Upper lobe of left lung (tissue), 6 donors: ENCODE measurements at regions not wholly inside any gene's neighbourhood (a gene's known extent, or its start where the extent isn't known, plus 50 kb on each side); places are given as distances from the start of the nearest gene placed in this dataset.

ENCODE experiments used
- ATAC-seq, 2 donors: fragments of 200-7000 bp; cut with Tn5 transposase; one replicate each; pipeline ENCODE4 v1.9.1; 2022; ENCODE audit warnings: mild to moderate bottlenecking in 2 of 2, moderate library complexity in 2 of 2; ENCODE audit not compliant: low FRiP score in 2 of 2
- DNase-seq, 2 donors: peaks; one replicate each; pipeline ENCODE4 v3.0.0-alpha.2; 2019 to 2020
- H3K27ac ChIP-seq, 4 donors: fragments of 200-600 bp; sonication (generic); one replicate each; pipeline ENCODE4 v1.5.1; 2016 to 2019
- H3K27me3 ChIP-seq, 4 donors: fragments of 200-600 bp; sonication (generic); one replicate each; pipeline ENCODE4 v1.5.1; 2017 to 2019
- H3K36me3 ChIP-seq, 4 donors: fragments of 200-600 bp; sonication (generic); one replicate each; pipeline ENCODE4 v1.5.1; 2016 to 2019
- H3K4me1 ChIP-seq, 4 donors: fragments of 200-600 bp; sonication (generic); one replicate each; pipeline ENCODE4 v1.5.1; 2018 to 2019
- H3K4me3 ChIP-seq, 4 donors: fragments of 200-600 bp; sonication (generic); one replicate each; pipeline ENCODE4 v1.5.1; 2017 to 2019; ENCODE audit warnings: mild to moderate bottlenecking in 2 of 4, moderate library complexity in 1 of 4
- H3K9me3 ChIP-seq, 4 donors: fragments of 200-600 bp; sonication (generic); one replicate each; pipeline ENCODE4 v1.5.1; 2018 to 2019
- CTCF ChIP-seq, 6 experiments: fragments of 450-650 bp in 4 of 6; fragments of 200-600 bp in 2 of 6; sonication (generic) in 2 of 6; IDR thresholded peaks; one replicate each; pipeline ENCODE4 v1.5.1; 2016 to 2019; ENCODE audit warnings: antibody characterized with exemption in 6 of 6
- EP300 ChIP-seq, 4 donors: sonication (generic); formaldehyde crosslinking; IDR thresholded peaks; one replicate each; pipeline ENCODE4 v1.5.1; 2017; ENCODE audit warnings: antibody characterized with exemption in 4 of 4, control low read depth in 2 of 4
- POLR2A ChIP-seq, 4 donors: fragments of 450-650 bp; IDR thresholded peaks; one replicate each; pipeline ENCODE4 v1.5.1; 2016 to 2017; ENCODE audit warnings: antibody characterized with exemption in 4 of 4, mild to moderate bottlenecking in 2 of 4
- POLR2AphosphoS5 ChIP-seq, 2 donors: sonication (generic); formaldehyde crosslinking; IDR thresholded peaks; one replicate each; pipeline ENCODE4 v1.5.1; 2017; ENCODE audit warnings: antibody characterized with exemption in 2 of 2
- WGBS, 2 donors: methylation state at CpG; one replicate each; pipeline ENCODE4 v1.1.5; 2017 to 2018; 5-methylcytosine and 5-hydroxymethylcytosine counted together
- donor health status: DM: no; HTN: no; CAD: no; lungs with moderate emphysema.
- donor health status: DM: no; HTN: yes; CAD: no; lungs with severe emphysema.

GRCh38 chr13:32955881-32956594 is 60.2 kb upstream of the KL start:
- ATAC-seq (no peak), DNase-seq (no peak)
- Histone ChIP-seq H3K27me3 (no peaks in the 10 kb centered on the region), H3K36me3 (no peaks in the 10 kb centered on the region), H3K4me3 (no peak overlapping the region), H3K27ac (no peak overlapping the region), H3K9me3 (no peaks in the 10 kb centered on the region), H3K4me1 (no peaks in the 10 kb centered on the region)
- WGBS, 2 donors = 87 to 90% methylated on average over 5 of the region's 5 CpGs
- TF ChIP-seq CTCF (IDR thresholded peaks at IDR 0.05) = no peak
- TF ChIP-seq POLR2A (IDR thresholded peaks at IDR 0.05) = no peak
- TF ChIP-seq POLR2AphosphoS5 (IDR thresholded peaks at IDR 0.05) = no peak
- TF ChIP-seq EP300 (IDR thresholded peaks at IDR 0.05) = no peak

GRCh38 chr13:32956595-32956933 is 59.7 kb upstream of the KL start:
- Histone ChIP-seq H3K4me3 (no peak overlapping the region), H3K27ac (no peak overlapping the region), H3K4me1 (no peaks in the 10 kb centered on the region), H3K9me3 (no peaks in the 10 kb centered on the region), H3K36me3 (no peaks in the 10 kb centered on the region), H3K27me3 (no peaks in the 10 kb centered on the region)
- TF ChIP-seq POLR2A (IDR thresholded peaks at IDR 0.05) = no peak
- TF ChIP-seq CTCF (IDR thresholded peaks at IDR 0.05) = no peak
- no peak for TF ChIP-seq POLR2AphosphoS5 (IDR thresholded peaks at IDR 0.05)
- TF ChIP-seq EP300 (IDR thresholded peaks at IDR 0.05) = no peak
- 73 to 86% methylated on average over 1 of the region's 1 CpG for WGBS, 2 donors
- DNase-seq = no peak
- no peak for ATAC-seq

- Histone ChIP-seq H3K4me3 (no peak overlapping the region), H3K9me3 (no peaks in the 10 kb centered on the region), H3K27me3 (no peaks in the 10 kb centered on the region), H3K36me3 (no peaks in the 10 kb centered on the region), H3K4me1 (no peaks in the 10 kb centered on the region), H3K27ac (no peak overlapping the region)
- ATAC-seq (no peak), DNase-seq (no peak)
- WGBS, 2 donors = 93 to 94% methylated on average over 2 to 4 of the region's 4 CpGs
- TF ChIP-seq CTCF (IDR thresholded peaks at IDR 0.05) = no peak
- TF ChIP-seq POLR2A (IDR thresholded peaks at IDR 0.05) = no peak
- TF ChIP-seq POLR2AphosphoS5 (IDR thresholded peaks at IDR 0.05) = no peak
- no peak for TF ChIP-seq EP300 (IDR thresholded peaks at IDR 0.05)
Observed at GRCh38 chr13:32960626-32961025, 55.6 kb upstream of the KL start.

GRCh38 chr13:32961724-32962123 is 54.5 kb upstream of the KL start:
- ATAC-seq (no peak), DNase-seq (no peak)
- H3K27me3 ChIP-seq = no peaks in the 10 kb centered on the region
- 73 to 80% methylated on average over 1 of the region's 1 CpG for WGBS, 2 donors
- no peaks in the 10 kb centered on the region for H3K4me1 ChIP-seq
- no peak overlapping the region for H3K27ac ChIP-seq
- no peaks in the 10 kb centered on the region for H3K9me3 ChIP-seq
- no peak for TF ChIP-seq POLR2A (IDR thresholded peaks at IDR 0.05)
- no peak for TF ChIP-seq EP300 (IDR thresholded peaks at IDR 0.05)
- TF ChIP-seq POLR2AphosphoS5 (IDR thresholded peaks at IDR 0.05) = no peak
- TF ChIP-seq CTCF (IDR thresholded peaks at IDR 0.05) = no peak
- H3K36me3 ChIP-seq = no peaks in the 10 kb centered on the region
- H3K4me3 ChIP-seq = no peak overlapping the region

DNA sequence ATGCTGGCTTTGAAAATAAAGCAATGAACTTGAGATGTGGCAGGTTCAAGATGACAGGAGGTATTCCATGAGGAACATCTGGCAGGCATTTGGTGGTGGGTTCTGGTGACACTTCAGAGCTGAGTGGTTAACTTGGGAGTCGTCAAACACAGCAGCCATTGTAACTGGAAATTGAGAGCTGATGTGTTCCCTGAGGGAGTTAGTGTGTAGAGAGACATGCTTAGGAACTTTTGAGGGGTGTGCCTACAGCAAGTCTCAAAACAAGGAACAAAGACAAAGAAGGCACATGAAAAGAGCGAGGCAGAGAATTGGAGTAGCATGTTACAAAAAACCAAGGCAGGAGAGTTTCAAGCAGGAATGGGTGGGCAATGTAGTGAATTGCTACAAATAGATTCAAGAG is 53.9 kb upstream of the KL start:
- WGBS, 2 donors = 87 to 96% methylated on average over 2 of the region's 2 CpGs
- TF ChIP-seq POLR2A (IDR thresholded peaks at IDR 0.05) (no peak), POLR2AphosphoS5 (IDR thresholded peaks at IDR 0.05) (no peak)

More for the DNA sequence above, 53.9 kb upstream of the KL start:
- no peaks in the 10 kb centered on the region for H3K9me3 ChIP-seq
- no peak overlapping the region for H3K4me3 ChIP-seq
- no peaks in the 10 kb centered on the region for H3K27me3 ChIP-seq
- H3K27ac ChIP-seq = no peak overlapping the region
- no peaks in the 10 kb centered on the region for H3K36me3 ChIP-seq
- H3K4me1 ChIP-seq = no peaks in the 10 kb centered on the region
- no peak for ATAC-seq
- DNase-seq = no peak
